Body of pancreas (tissue), 4 donors: ENCODE measurements at regions not wholly inside any gene's neighbourhood (a gene's known extent, or its start where the extent isn't known, plus 50 kb on each side); places are given as distances from the start of the nearest gene placed in this dataset.

Experiments used
- ATAC-seq: fragments of 150-250 bp; one replicate; pipeline ENCODE4 v1.9.1; 2016
- DNase-seq, 4 donors: peaks; one replicate each; pipeline ENCODE4 v3.0.0-alpha.2; 2019
- H3K27ac ChIP-seq, 4 donors: fragments of 200-600 bp; sonication (generic); 1 replicate in 3 of 4; 2 replicates in 1 of 4; pipeline versions ENCODE4 v1.5.1 to v1.6.1; 2016 to 2019; ENCODE audit warnings: mild to moderate bottlenecking in 1 of 4, mixed read lengths in 1 of 4, moderate library complexity in 1 of 4
- H3K27me3 ChIP-seq, 2 donors: fragments of 200-600 bp; sonication (generic); one replicate each; pipeline ENCODE4 v1.6.0; 2016; ENCODE audit warnings: mild to moderate bottlenecking in 1 of 2
- H3K36me3 ChIP-seq, 2 donors: fragments of 200-600 bp; sonication (generic); replicated peaks in 1 of 2; 2 replicates each; pipeline ENCODE4 v1.5.1; 2016; ENCODE audit warnings: low read depth in 2 of 2; ENCODE audit not compliant: insufficient read depth in 1 of 2
- H3K4me1 ChIP-seq: fragments of 200-600 bp; sonication (generic); one replicate; pipeline ENCODE4 v1.6.0; 2016
- H3K4me3 ChIP-seq, 2 donors: fragments of 200-600 bp; sonication (generic); 1 replicate in 1 of 2; 2 replicates in 1 of 2; pipeline ENCODE4 v1.5.1; 2016 to 2019
- H3K9me3 ChIP-seq, 3 donors: fragments of 200-600 bp; sonication (generic); 1 replicate in 2 of 3; 2 replicates in 1 of 3; pipeline ENCODE4 v1.5.1; 2016
- CTCF ChIP-seq, 7 experiments: fragments of 450-650 bp in 4 of 7; fragments of 200-600 bp in 3 of 7; sonication (generic) in 3 of 7; IDR thresholded peaks; one replicate each; pipeline ENCODE4 v1.5.1; 2016 to 2019; ENCODE audit warnings: antibody characterized with exemption in 7 of 7
- POLR2A ChIP-seq, 3 donors: fragments of 450-650 bp; IDR thresholded peaks; one replicate each; pipeline ENCODE4 v1.6.1; 2016; ENCODE audit warnings: antibody characterized with exemption in 3 of 3, mild to moderate bottlenecking in 2 of 3
- WGBS, 2 donors: methylation state at CpG; one replicate each; pipeline ENCODE4 v1.1.5; 2017; 5-methylcytosine and 5-hydroxymethylcytosine counted together
- intact Hi-C: fragments of 100-400 bp; cut with DNase I; formaldehyde crosslinking; loops from one replicate; pipeline ENCODE4 v1.15.1; 2023

DNA sequence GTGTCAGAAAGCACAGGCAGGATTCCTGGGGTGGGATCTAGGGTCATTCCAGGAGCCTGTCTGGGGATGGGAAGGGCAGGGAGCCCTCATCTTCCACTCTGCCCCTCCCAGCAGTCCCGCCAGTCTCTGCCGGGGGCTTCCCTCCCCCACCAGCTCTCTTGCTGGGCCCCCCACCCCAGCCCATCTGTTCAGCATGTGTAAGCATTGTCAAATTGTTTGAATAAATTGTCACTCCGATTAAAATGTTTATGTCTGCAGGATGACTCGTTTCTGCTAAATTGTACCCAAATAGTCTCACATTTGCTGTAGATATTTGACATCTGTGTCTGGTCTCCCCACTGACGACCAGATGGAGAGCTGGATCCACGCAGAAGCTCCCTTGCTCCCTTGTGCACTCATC lies 257.6 kb downstream of the ANKRD60 start:
- no peak for TF ChIP-seq POLR2A (IDR thresholded peaks at IDR 0.05)
- no peak for TF ChIP-seq CTCF (IDR thresholded peaks at IDR 0.05)
- no peak overlapping the region for H3K27ac ChIP-seq
- intact Hi-C loops, result no loop called here
- no peak overlapping the region for H3K4me3 ChIP-seq
- no peaks in the 10 kb centered on the region for H3K9me3 ChIP-seq
- H3K36me3 ChIP-seq, result no peaks in the 10 kb centered on the region
- H3K4me1 ChIP-seq, result no peaks in the 10 kb centered on the region
- 56 to 72% methylated on average over 5 to 6 of the region's 6 CpGs for WGBS, 2 donors
- DNase-seq (no peak), ATAC-seq (no peak)
- H3K27me3 ChIP-seq, result no peaks in the 10 kb centered on the region

- TF ChIP-seq POLR2A (IDR thresholded peaks at IDR 0.05) (no peak), CTCF (IDR thresholded peaks at IDR 0.05) (no peak)
- 44 to 46% methylated on average over 5 of the region's 5 CpGs for WGBS, 2 donors
- ATAC-seq (no peak), DNase-seq (no peak)
- Histone ChIP-seq H3K27ac (no peak overlapping the region), H3K4me1 (no peaks in the 10 kb centered on the region), H3K27me3 (no peaks in the 10 kb centered on the region), H3K9me3 (no peaks in the 10 kb centered on the region), H3K36me3 (no peaks in the 10 kb centered on the region), H3K4me3 (no peak overlapping the region)
- intact Hi-C loops, result no loop called here
Observed at GRCh38 chr20:57970116-57970515, 258.3 kb downstream of the ANKRD60 start.

DNA sequence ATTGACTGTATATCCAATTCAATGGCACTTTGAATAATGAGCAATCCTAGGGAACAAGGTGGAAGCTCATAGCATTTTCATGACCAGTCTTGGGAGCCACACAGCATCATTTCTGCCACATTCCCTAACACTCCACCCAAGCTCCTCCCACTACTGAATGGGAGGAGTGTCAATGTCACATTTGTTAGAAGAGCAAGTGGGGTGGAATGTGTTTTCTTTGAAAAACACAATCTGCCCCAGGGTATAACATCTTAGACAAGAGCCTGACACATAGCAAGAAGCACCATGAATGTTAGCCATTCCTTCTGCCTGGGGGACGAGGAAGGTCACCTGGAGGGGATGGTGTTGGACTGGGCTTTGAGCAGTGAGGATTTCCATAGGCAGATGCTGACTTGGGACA lies 258.3 kb upstream of the PMEPA1 start:
- Histone ChIP-seq H3K27me3 (no peaks in the 10 kb centered on the region), H3K36me3 (no peaks in the 10 kb centered on the region), H3K27ac (no peak overlapping the region), H3K4me1 (no peaks in the 10 kb centered on the region), H3K9me3 (no peaks in the 10 kb centered on the region), H3K4me3 (no peak overlapping the region)
- TF ChIP-seq POLR2A (IDR thresholded peaks at IDR 0.05) (no peak), CTCF (IDR thresholded peaks at IDR 0.05) (no peak)
- 59 to 90% methylated on average over 1 of the region's 1 CpG for WGBS, 2 donors
- DNase-seq (no peak), ATAC-seq (no peak)
- intact Hi-C loops, result no loop called here

DNA sequence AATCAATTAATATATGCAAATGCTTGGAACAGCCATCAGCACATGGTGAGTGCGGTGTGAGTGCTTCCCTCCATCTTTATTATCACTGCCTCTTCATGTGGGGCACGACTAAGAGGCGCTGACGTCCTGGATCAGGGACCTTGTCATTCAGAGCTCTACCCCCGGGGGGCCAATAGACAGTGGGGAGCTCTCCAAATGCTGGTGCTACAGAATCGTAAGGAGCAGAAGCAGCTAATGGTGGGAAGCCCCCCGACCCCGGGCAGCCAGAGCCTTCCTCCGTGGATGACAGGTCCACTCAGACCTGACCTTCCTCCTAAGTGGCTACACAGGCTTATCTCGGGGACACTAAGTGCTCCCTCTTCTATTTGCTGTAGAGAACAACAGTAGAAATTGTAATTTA lies 257.5 kb upstream of the PMEPA1 start:
- no peak overlapping the region for H3K4me3 ChIP-seq
- no peak overlapping the region for H3K27ac ChIP-seq
- WGBS, 2 donors, result 38 to 48% methylated on average over 7 to 10 of the region's 10 CpGs
- no peaks in the 10 kb centered on the region for H3K9me3 ChIP-seq
- H3K27me3 ChIP-seq, result no peaks in the 10 kb centered on the region
- intact Hi-C loops, result no loop called here
- no peaks in the 10 kb centered on the region for H3K4me1 ChIP-seq
- TF ChIP-seq CTCF (IDR thresholded peaks at IDR 0.05) (no peak), POLR2A (IDR thresholded peaks at IDR 0.05) (no peak)
- ATAC-seq (no peak), DNase-seq (no peak)
- no peaks in the 10 kb centered on the region for H3K36me3 ChIP-seq

DNA sequence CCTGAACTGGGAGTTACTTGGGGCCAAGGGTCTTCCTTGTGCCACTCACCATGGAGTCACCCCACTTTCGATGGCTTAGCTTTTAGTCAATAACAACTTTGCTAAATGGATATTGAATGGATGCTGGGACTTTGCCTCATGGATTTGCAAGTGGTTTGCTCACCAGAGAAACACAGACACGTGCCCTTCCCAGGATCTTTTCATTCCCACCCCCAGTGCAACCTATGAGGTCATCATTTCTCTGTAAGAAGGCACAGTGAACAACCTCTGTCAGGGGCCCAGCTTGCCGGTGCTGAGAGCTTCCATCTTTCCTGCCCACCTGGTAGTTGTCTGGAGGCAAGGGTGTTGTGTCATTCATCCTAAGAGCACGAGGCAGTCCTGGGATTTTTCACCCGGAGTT lies 256.8 kb upstream of the PMEPA1 start:
- ATAC-seq, result no peak
- H3K4me1 ChIP-seq, result no peaks in the 10 kb centered on the region
- no peak overlapping the region for H3K4me3 ChIP-seq
- no peaks in the 10 kb centered on the region for H3K27me3 ChIP-seq
- no peaks in the 10 kb centered on the region for H3K36me3 ChIP-seq
- TF ChIP-seq POLR2A (IDR thresholded peaks at IDR 0.05) (no peak), CTCF (IDR thresholded peaks at IDR 0.05) (no peak)
- WGBS, 2 donors, result 41 to 46% methylated on average over 5 of the region's 5 CpGs
- H3K9me3 ChIP-seq, result no peaks in the 10 kb centered on the region
- H3K27ac ChIP-seq, result no peak overlapping the region
- intact Hi-C loops, result no loop called here
- no peak for DNase-seq
